ENCODE measurements at regions not wholly inside any gene's neighbourhood (a gene's known extent, or its start where the extent isn't known, plus 50 kb on each side); places are given as distances from the start of the nearest gene placed in this dataset.

DNA sequence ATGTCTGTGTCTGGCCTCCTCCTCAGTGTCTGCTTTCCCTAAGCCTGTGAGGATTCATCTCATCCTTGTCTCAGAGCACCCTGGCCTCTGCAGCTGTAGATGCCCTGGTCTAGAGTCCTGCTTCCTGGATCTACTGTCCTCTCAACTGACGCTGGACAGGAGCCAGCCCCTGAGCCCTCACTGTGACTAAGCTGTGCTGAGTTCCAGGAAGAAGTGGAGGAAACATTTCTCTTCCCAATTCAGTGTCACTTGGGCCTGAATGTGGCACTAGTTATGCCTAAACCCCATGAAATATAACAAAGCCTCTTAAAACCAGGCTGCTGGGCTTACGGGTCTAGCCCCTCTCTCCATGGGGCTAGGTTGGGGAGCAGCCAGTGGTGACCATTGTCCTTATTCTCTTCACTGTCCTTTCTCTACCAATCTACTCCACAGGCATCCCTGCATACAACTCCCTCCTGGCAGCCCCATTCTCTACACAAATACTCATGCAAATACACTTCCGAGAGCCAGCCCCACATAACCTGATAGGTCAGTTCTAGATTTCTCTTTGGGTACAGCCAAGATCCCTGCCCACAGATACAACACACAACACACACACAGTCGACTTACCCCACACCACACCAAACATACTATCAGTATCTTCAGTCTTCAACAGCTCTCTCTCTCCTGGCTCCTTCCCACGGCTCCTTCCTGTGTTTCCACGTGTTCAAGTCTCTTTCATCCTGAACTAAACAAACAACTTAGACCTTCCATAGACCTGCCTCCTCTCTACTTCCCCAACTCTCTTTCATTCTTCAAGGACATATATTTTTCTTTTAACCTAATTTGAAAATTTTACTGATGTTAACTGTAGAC lies 220.8 kb downstream of the SNX18 start:
- no peaks in the 10 kb centered on the region for H3K27me3 ChIP-seq
- peak overlapping the region in 1 of 4 donors; percentile 19 for H3K27ac ChIP-seq
- H3K4me3 ChIP-seq: no peak overlapping the region
- no peaks in the 10 kb centered on the region for H3K9me3 ChIP-seq
- peaks cover 0 to 8% (median 0%) of the 10 kb centered on the region in 4 donors for H3K4me1 ChIP-seq
- H3K36me3 ChIP-seq: no peaks in the 10 kb centered on the region
- DNase-seq: peak in 1 of 3 donors; percentile 70
- no peak for TF ChIP-seq POLR2A (IDR thresholded peaks at IDR 0.05)
- TF ChIP-seq, protein P1, sequence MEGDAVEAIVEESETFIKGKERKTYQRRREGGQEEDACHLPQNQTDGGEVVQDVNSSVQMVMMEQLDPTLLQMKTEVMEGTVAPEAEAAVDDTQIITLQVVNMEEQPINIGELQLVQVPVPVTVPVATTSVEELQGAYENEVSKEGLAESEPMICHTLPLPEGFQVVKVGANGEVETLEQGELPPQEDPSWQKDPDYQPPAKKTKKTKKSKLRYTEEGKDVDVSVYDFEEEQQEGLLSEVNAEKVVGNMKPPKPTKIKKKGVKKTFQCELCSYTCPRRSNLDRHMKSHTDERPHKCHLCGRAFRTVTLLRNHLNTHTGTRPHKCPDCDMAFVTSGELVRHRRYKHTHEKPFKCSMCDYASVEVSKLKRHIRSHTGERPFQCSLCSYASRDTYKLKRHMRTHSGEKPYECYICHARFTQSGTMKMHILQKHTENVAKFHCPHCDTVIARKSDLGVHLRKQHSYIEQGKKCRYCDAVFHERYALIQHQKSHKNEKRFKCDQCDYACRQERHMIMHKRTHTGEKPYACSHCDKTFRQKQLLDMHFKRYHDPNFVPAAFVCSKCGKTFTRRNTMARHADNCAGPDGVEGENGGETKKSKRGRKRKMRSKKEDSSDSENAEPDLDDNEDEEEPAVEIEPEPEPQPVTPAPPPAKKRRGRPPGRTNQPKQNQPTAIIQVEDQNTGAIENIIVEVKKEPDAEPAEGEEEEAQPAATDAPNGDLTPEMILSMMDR (IDR thresholded peaks at IDR 0.05): no peak

GRCh38 chr5:54736003-54736797 lies 218.6 kb downstream of the SNX18 start:
- H3K4me1 ChIP-seq: no peaks in the 10 kb centered on the region
- no peak overlapping the region for H3K27ac ChIP-seq
- no peaks in the 10 kb centered on the region for H3K27me3 ChIP-seq
- no peaks in the 10 kb centered on the region for H3K36me3 ChIP-seq
- H3K4me3 ChIP-seq: no peak overlapping the region
- DNase-seq: no peak
- TF ChIP-seq, protein P1 (IDR thresholded peaks at IDR 0.05): no peak
- no peak for TF ChIP-seq POLR2A (IDR thresholded peaks at IDR 0.05)
- H3K9me3 ChIP-seq: no peaks in the 10 kb centered on the region

- H3K27me3 ChIP-seq: no peaks in the 10 kb centered on the region
- DNase-seq: no peak
- H3K36me3 ChIP-seq: no peaks in the 10 kb centered on the region
- H3K4me3 ChIP-seq: no peak overlapping the region
- H3K27ac ChIP-seq: no peak overlapping the region
- no peaks in the 10 kb centered on the region for H3K4me1 ChIP-seq
- no peak for TF ChIP-seq POLR2A (IDR thresholded peaks at IDR 0.05)
- H3K9me3 ChIP-seq: no peaks in the 10 kb centered on the region
These were observed 215.5 kb downstream of the SNX18 start for GRCh38 chr5:54733101-54733500.

DNA sequence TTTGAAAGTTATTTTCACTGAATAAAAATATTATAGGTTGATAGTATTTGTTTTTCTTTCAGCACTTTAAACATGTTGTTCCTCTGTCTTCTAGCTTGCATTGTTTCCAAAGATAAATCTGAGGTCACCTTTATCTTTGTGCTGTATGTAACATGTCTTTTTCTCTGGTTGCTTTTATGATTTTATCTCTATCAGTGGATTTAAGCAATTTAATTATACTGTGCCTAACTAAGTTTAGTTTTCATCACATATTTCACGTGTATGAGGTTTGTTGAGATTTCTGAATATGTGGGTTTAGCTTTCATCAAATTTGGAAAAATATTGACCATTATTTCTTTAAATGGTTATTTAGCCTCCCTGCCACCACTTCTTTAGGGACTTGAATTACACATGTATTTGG lies 214.5 kb downstream of the SNX18 start:
- H3K27ac ChIP-seq: no peak overlapping the region
- H3K9me3 ChIP-seq: no peaks in the 10 kb centered on the region
- TF ChIP-seq POLR2A (IDR thresholded peaks at IDR 0.05): no peak
- TF ChIP-seq, protein P1 (IDR thresholded peaks at IDR 0.05): no peak
- no peak overlapping the region for H3K4me3 ChIP-seq
- H3K27me3 ChIP-seq: no peaks in the 10 kb centered on the region
- no peaks in the 10 kb centered on the region for H3K4me1 ChIP-seq
- DNase-seq: no peak
- H3K36me3 ChIP-seq: no peaks in the 10 kb centered on the region

GRCh38 chr5:54728588-54728915 lies 211.0 kb downstream of the SNX18 start:
- H3K4me3 ChIP-seq: no peak overlapping the region
- no peaks in the 10 kb centered on the region for H3K4me1 ChIP-seq
- H3K9me3 ChIP-seq: no peaks in the 10 kb centered on the region
- H3K27me3 ChIP-seq: no peaks in the 10 kb centered on the region
- TF ChIP-seq POLR2A (IDR thresholded peaks at IDR 0.05): no peak
- TF ChIP-seq, protein P1 (IDR thresholded peaks at IDR 0.05): no peak
- no peak for DNase-seq
- no peaks in the 10 kb centered on the region for H3K36me3 ChIP-seq
- no peak overlapping the region for H3K27ac ChIP-seq

Data from Peyer's patch (tissue), 4 donors.